Natural killer cell (primary cell): ENCODE measurements at regions not wholly inside any gene's neighbourhood (a gene's known extent, or its start where the extent isn't known, plus 50 kb on each side); places are given as distances from the start of the nearest gene placed in this dataset.

Experiments
- ATAC-seq, 3 donors: fragments of 150-1000 bp in 2 of 3; fragments of 200-7000 bp in 1 of 3; cut with Tn5 transposase; 1 replicate in 1 of 3; 2 replicates in 2 of 3; pipeline ENCODE4 v1.10.0; 2021; ENCODE audit warnings: mild to moderate bottlenecking in 2 of 3, moderate library complexity in 2 of 3
- DNase-seq, 2 donors: peaks; one replicate each; pipeline versions ENCODE4 v3.0.0 to v3.0.0-alpha.2; 2013 to 2021; ENCODE audit warnings: mixed read lengths in 1 of 2
- H3K27ac ChIP-seq: one replicate; pipeline ENCODE4 v1.5.1; 2013; ENCODE audit warnings: mild to moderate bottlenecking, low read length
- H3K27me3 ChIP-seq: one replicate; pipeline ENCODE4 v1.6.1; 2013; ENCODE audit warnings: low read length; ENCODE audit not compliant: control insufficient read depth, insufficient read depth
- H3K36me3 ChIP-seq: one replicate; pipeline ENCODE4 v1.6.1; 2013; ENCODE audit warnings: low read length; ENCODE audit not compliant: control insufficient read depth, insufficient read depth
- H3K4me1 ChIP-seq: one replicate; pipeline ENCODE4 v1.6.1; 2013; ENCODE audit warnings: low read length; ENCODE audit not compliant: control insufficient read depth, insufficient read depth
- H3K4me3 ChIP-seq: one replicate; pipeline ENCODE4 v1.5.1; 2013; ENCODE audit warnings: low read length
- H3K9me3 ChIP-seq: one replicate; pipeline ENCODE4 v1.6.1; 2013; ENCODE audit warnings: low read length; ENCODE audit not compliant: control insufficient read depth, insufficient read depth
- H3K27ac Mint-ChIP-seq, 2 donors: one replicate each; pipeline ENCODE4 v1.8.0; 2022; ENCODE audit warnings: mild to moderate bottlenecking in 2 of 2, mixed read lengths in 2 of 2, moderate library complexity in 1 of 2
- H3K27me3 Mint-ChIP-seq, 2 donors: one replicate each; pipeline ENCODE4 v1.8.0; 2022; ENCODE audit warnings: low read depth in 2 of 2, mixed read lengths in 2 of 2
- H3K36me3 Mint-ChIP-seq: one replicate; pipeline ENCODE4 v1.8.0; 2022; ENCODE audit warnings: mixed read lengths
- H3K4me1 Mint-ChIP-seq, 2 donors: one replicate each; pipeline ENCODE4 v1.8.0; 2022; ENCODE audit warnings: mixed read lengths in 2 of 2
- H3K4me3 Mint-ChIP-seq: one replicate; pipeline ENCODE4 v1.8.0; 2022; ENCODE audit warnings: mild to moderate bottlenecking, moderate library complexity, mixed read lengths
- H3K9me3 Mint-ChIP-seq, 2 donors: one replicate each; pipeline ENCODE4 v1.8.0; 2022; ENCODE audit warnings: mixed read lengths in 2 of 2
- WGBS: methylation state at CpG from one replicate; pipeline ENCODE4 v1.1.7; 2013; ENCODE audit warnings: missing lambda C conversion rate; ENCODE audit not compliant: insufficient coverage; 5-methylcytosine and 5-hydroxymethylcytosine counted together
- intact Hi-C: fragments of 100-400 bp; cut with micrococcal nuclease; formaldehyde crosslinking; loops from one replicate; pipeline ENCODE4 v1.14.2; 2022
- TF ChIP-seq, protein P1 (sequence below): fragments of 200-600 bp; IDR thresholded peaks from one replicate; pipeline ENCODE4 v1.8.0; 2022; ENCODE audit warnings: antibody characterized with exemption

DNA sequence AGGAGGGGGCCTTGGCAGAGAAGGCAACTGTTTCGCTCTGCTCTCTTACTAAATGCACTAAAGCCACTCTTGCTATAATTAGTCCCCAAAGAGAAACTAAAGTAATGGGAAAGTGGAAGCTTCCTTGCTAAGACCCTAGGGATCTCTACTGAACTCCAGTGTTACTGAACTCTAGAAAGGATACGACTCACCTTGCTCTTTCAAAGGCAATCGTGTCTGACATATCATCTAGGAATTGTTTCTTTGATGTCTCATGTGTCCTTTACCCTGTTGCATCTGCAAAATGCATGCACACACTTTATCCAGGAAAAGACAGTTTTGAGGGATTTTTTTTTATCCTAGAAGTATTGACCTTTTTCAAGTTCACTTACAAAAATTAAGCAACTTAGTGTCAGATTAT is 148.1 kb upstream of the FAM9B start:
- Mint-ChIP-seq H3K4me3 (no peak overlapping the region), H3K27me3 (peaks cover 0 to 31% of the 10 kb centered on the region in 2 donors), H3K27ac (no peak overlapping the region), H3K36me3 (no peaks in the 10 kb centered on the region), H3K9me3 (no peaks in the 10 kb centered on the region), H3K4me1 (no peaks in the 10 kb centered on the region)
- DNase-seq (no peak), ATAC-seq (no peak)
- H3K27me3 ChIP-seq = no peaks in the 10 kb centered on the region
- intact Hi-C loops = no loop called here
- H3K4me3 ChIP-seq = no peak overlapping the region
- no peak overlapping the region for H3K27ac ChIP-seq
- WGBS = 78% methylated on average over 2 of the region's 3 CpGs
- no peaks in the 10 kb centered on the region for H3K4me1 ChIP-seq
- no peaks in the 10 kb centered on the region for H3K36me3 ChIP-seq
- TF ChIP-seq, protein P1, sequence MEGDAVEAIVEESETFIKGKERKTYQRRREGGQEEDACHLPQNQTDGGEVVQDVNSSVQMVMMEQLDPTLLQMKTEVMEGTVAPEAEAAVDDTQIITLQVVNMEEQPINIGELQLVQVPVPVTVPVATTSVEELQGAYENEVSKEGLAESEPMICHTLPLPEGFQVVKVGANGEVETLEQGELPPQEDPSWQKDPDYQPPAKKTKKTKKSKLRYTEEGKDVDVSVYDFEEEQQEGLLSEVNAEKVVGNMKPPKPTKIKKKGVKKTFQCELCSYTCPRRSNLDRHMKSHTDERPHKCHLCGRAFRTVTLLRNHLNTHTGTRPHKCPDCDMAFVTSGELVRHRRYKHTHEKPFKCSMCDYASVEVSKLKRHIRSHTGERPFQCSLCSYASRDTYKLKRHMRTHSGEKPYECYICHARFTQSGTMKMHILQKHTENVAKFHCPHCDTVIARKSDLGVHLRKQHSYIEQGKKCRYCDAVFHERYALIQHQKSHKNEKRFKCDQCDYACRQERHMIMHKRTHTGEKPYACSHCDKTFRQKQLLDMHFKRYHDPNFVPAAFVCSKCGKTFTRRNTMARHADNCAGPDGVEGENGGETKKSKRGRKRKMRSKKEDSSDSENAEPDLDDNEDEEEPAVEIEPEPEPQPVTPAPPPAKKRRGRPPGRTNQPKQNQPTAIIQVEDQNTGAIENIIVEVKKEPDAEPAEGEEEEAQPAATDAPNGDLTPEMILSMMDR = no peak
- H3K9me3 ChIP-seq = no peaks in the 10 kb centered on the region

DNA sequence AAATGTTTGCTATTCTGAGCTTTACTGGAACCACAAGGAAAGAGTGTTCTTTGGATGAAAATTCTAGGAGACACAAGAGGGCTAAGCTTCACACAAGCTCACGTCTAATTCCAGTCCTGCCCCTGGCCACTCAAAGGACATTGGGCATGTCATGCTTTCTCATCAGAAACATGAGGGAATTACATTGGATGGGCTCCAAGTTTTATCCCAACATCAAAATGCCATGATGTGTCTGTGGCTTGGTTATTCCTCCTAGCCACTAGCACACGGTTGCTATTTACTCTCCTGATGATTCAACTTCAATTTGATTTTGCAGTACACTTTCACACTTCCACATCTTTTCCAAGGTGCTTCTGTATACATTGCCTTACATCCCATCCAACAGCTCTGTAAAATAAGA is 149.6 kb upstream of the FAM9B start:
- Histone ChIP-seq H3K4me1 (no peaks in the 10 kb centered on the region), H3K27ac (no peak overlapping the region), H3K36me3 (no peaks in the 10 kb centered on the region), H3K27me3 (no peaks in the 10 kb centered on the region), H3K9me3 (no peaks in the 10 kb centered on the region), H3K4me3 (no peak overlapping the region)
- DNase-seq = no peak
- H3K4me3 Mint-ChIP-seq = no peak overlapping the region
- ATAC-seq = no peak
- TF ChIP-seq, protein P1 = no peak
- 94% methylated on average over 2 of the region's 2 CpGs for WGBS
- H3K27ac Mint-ChIP-seq = no peak overlapping the region
- H3K27me3 Mint-ChIP-seq = peaks cover 0 to 44% of the 10 kb centered on the region in 2 donors
- no peaks in the 10 kb centered on the region for H3K36me3 Mint-ChIP-seq
- intact Hi-C loops = no loop called here
- no peaks in the 10 kb centered on the region for H3K9me3 Mint-ChIP-seq
- no peaks in the 10 kb centered on the region for H3K4me1 Mint-ChIP-seq

GRCh38 chrX:9184211-9184610 is 150.3 kb upstream of the FAM9B start:
- H3K36me3 ChIP-seq = no peaks in the 10 kb centered on the region
- H3K4me3 ChIP-seq = no peak overlapping the region
- Mint-ChIP-seq H3K36me3 (no peaks in the 10 kb centered on the region), H3K4me3 (no peak overlapping the region), H3K27ac (no peak overlapping the region), H3K27me3 (peaks cover 0 to 45% of the 10 kb centered on the region in 2 donors), H3K4me1 (no peaks in the 10 kb centered on the region), H3K9me3 (no peaks in the 10 kb centered on the region)
- TF ChIP-seq, protein P1 = no peak
- DNase-seq (no peak), ATAC-seq (no peak)
- WGBS = 84% methylated on average over 3 of the region's 4 CpGs
- no peaks in the 10 kb centered on the region for H3K27me3 ChIP-seq
- H3K27ac ChIP-seq = no peak overlapping the region
- no peaks in the 10 kb centered on the region for H3K4me1 ChIP-seq
- intact Hi-C loops = no loop called here
- H3K9me3 ChIP-seq = no peaks in the 10 kb centered on the region

GRCh38 chrX:9188117-9188516 is 154.2 kb upstream of the FAM9B start:
- Mint-ChIP-seq H3K4me3 (no peak overlapping the region), H3K36me3 (no peaks in the 10 kb centered on the region), H3K4me1 (no peaks in the 10 kb centered on the region), H3K9me3 (no peaks in the 10 kb centered on the region), H3K27ac (no peak overlapping the region), H3K27me3 (peaks cover 2 to 52% of the 10 kb centered on the region in 2 donors)
- Histone ChIP-seq H3K36me3 (no peaks in the 10 kb centered on the region), H3K9me3 (no peaks in the 10 kb centered on the region), H3K27ac (no peak overlapping the region), H3K4me1 (no peaks in the 10 kb centered on the region), H3K27me3 (no peaks in the 10 kb centered on the region), H3K4me3 (no peak overlapping the region)
- 89% methylated on average over 3 of the region's 3 CpGs for WGBS
- ATAC-seq (no peak), DNase-seq (no peak)
- intact Hi-C loops = no loop called here
- TF ChIP-seq, protein P1 = no peak
